GM12874 (cell line): ENCODE measurements at regions not wholly inside any gene's neighbourhood (a gene's known extent, or its start where the extent isn't known, plus 50 kb on each side); places are given as distances from the start of the nearest gene placed in this dataset.

Source experiments
- CTCF ChIP-seq: IDR thresholded peaks from 2 replicates; pipeline ENCODE4 v1.5.1; 2011; ENCODE audit warnings: low read depth, mild to moderate bottlenecking, control low read depth, low read length, moderate library complexity; ENCODE audit not compliant: insufficient read depth

- TF ChIP-seq CTCF, result no peak
Observed at GRCh38 chr2:52258038-52258437, 1226.1 kb upstream of the NRXN1 start.

GRCh38 chr2:52253416-52253980 lies 1221.6 kb upstream of the NRXN1 start:
- no peak for TF ChIP-seq CTCF

- TF ChIP-seq CTCF, result no peak
Observed at GRCh38 chr2:52238782-52239181, 1206.8 kb upstream of the NRXN1 start.

- TF ChIP-seq CTCF, result no peak
Observed at GRCh38 chr2:52222128-52222527, 1190.2 kb upstream of the NRXN1 start.

GRCh38 chr2:52220393-52220792 lies 1188.5 kb upstream of the NRXN1 start:
- TF ChIP-seq CTCF, result no peak

- TF ChIP-seq CTCF, result no peak
Observed at GRCh38 chr2:52210611-52211010, 1178.7 kb upstream of the NRXN1 start.

- no peak for TF ChIP-seq CTCF
Observed at GRCh38 chr2:52210161-52210560, 1178.2 kb upstream of the NRXN1 start.
